AG04449 (cell line): ENCODE measurements at regions not wholly inside any gene's neighbourhood (a gene's known extent, or its start where the extent isn't known, plus 50 kb on each side); places are given as distances from the start of the nearest gene placed in this dataset.

ENCODE experiments used
- CTCF ChIA-PET: fragments of 350-600 bp; formaldehyde crosslinking; extraction: SDS; loops from one replicate; lab custom pipeline; 2021; ENCODE audit warnings: antibody characterized with exemption; lab: Yijun Ruan, JAX
- POLR2A ChIA-PET: fragments of 400-600, 350-600 bp; formaldehyde crosslinking; extraction: SDS; loops from one replicate; lab custom pipeline; 2020; ENCODE audit warnings: antibody characterized with exemption, inconsistent platforms; lab: Yijun Ruan, JAX
- DNase-seq: peaks from one replicate; pipeline ENCODE4 v3.0.0-alpha.2; 2010; ENCODE audit warnings: low read depth, low spot score
- H3K4me3 ChIP-seq: 2 replicates; pipeline ENCODE4 v1.5.1; 2011; ENCODE audit warnings: low read depth, mild to moderate bottlenecking, control low read depth, low read length
- TF ChIP-seq, protein P1 (sequence below): IDR thresholded peaks from one replicate; pipeline ENCODE4 v1.5.1; 2011; ENCODE audit warnings: mild to moderate bottlenecking, moderate library complexity, low read length, control low read depth, inconsistent platforms; ENCODE audit not compliant: insufficient read depth; ENCODE audit errors: missing control alignments

DNA sequence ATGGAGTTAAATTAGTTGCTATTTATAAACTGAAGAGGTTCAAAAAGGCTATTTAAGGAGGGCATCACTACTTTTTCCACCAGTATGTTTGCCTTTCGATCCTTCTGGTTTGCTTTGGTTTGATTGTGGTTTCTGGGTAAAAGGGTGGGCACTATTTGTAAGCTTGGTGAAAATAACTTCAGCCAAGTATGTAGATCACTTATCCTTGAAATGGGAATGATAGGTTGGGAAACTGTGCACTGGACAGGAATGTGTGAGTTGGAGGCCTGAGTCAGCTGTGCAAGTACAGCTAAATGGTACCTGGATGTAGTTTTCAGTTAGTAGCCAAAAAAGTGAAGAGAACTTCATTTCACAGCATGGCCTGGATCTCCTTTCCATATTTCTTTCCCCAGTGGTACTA, 466.2 kb downstream of the ENC1 start:
- DNase-seq, result no peak
- POLR2A ChIA-PET, result interaction anchor here (0.5 to 0.9 kb wide), 2 partner anchors 9 to 367 kb away, joined by 3 read pairs; no protein-coding TSS in a partner anchor
- CTCF ChIA-PET, result no interaction called here
- H3K4me3 ChIP-seq, result no peak overlapping the region
- TF ChIP-seq, protein P1, sequence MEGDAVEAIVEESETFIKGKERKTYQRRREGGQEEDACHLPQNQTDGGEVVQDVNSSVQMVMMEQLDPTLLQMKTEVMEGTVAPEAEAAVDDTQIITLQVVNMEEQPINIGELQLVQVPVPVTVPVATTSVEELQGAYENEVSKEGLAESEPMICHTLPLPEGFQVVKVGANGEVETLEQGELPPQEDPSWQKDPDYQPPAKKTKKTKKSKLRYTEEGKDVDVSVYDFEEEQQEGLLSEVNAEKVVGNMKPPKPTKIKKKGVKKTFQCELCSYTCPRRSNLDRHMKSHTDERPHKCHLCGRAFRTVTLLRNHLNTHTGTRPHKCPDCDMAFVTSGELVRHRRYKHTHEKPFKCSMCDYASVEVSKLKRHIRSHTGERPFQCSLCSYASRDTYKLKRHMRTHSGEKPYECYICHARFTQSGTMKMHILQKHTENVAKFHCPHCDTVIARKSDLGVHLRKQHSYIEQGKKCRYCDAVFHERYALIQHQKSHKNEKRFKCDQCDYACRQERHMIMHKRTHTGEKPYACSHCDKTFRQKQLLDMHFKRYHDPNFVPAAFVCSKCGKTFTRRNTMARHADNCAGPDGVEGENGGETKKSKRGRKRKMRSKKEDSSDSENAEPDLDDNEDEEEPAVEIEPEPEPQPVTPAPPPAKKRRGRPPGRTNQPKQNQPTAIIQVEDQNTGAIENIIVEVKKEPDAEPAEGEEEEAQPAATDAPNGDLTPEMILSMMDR, result no peak

DNA sequence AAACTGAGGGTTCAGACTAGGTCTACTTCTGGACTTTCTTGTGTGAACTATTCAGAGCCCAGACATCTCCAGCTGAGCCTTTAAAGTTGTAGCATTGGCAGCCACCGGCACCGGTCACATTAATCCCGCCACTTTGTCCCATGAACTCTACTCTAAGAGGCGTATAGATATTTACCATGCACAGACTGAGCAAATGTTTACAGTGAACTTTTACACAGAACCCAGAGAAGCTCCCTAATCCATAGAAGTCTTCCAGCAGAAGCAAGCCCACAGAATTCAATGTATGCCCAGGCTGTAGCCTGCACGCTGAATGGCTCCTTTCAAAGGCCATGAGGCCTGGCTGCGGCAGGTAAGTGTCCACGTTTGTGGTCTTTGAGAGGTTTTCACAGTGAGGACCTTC, 466.9 kb downstream of the ENC1 start:
- DNase-seq, result no peak
- no peak overlapping the region for H3K4me3 ChIP-seq
- ChIA-PET POLR2A (no interaction called here), CTCF (no interaction called here)
- TF ChIP-seq, protein P1, result no peak

GRCh38 chr5:74173241-74173640, 467.3 kb downstream of the ENC1 start:
- CTCF ChIA-PET, result interaction anchor here (1.0 kb wide), 1 partner anchor 467 kb away, joined by 4 read pairs; the partner anchor contains the start of gene ENC1
- no peak overlapping the region for H3K4me3 ChIP-seq
- TF ChIP-seq, protein P1, result no peak
- POLR2A ChIA-PET, result no interaction called here
- no peak for DNase-seq

- no peak for DNase-seq
- H3K4me3 ChIP-seq, result no peak overlapping the region
- POLR2A ChIA-PET, result no interaction called here
- CTCF ChIA-PET, result no interaction called here
- TF ChIP-seq, protein P1, result no peak
Observed at GRCh38 chr5:74169701-74170100, 470.8 kb downstream of the ENC1 start.

DNA sequence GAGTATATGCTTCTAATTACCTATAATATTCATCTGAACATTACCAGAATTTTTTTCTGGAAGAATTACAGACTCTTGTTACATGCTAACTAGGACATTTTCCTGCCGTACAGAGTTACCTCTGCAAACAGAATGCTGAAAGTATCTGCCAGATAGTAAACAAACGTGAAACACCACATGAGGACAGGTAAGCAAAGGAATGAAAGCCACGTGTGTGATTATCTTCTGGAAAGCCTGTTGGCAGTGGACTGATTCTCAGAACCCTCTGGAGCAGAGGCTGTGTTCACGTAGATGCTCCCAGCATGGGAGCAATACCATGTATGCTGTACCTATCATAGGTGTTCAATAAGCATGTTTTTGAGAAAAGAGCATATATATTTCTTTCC, 472.6 kb downstream of the ENC1 start:
- ChIA-PET CTCF (no interaction called here), POLR2A (no interaction called here)
- TF ChIP-seq, protein P1, result no peak
- H3K4me3 ChIP-seq, result no peak overlapping the region
- no peak for DNase-seq

GRCh38 chr5:74167206-74167929, 473.2 kb downstream of the ENC1 start:
- TF ChIP-seq, protein P1, result no peak
- POLR2A ChIA-PET, result no interaction called here
- H3K4me3 ChIP-seq, result no peak overlapping the region
- no peak for DNase-seq
- CTCF ChIA-PET, result no interaction called here
